GM12864 (cell line): ENCODE measurements at regions not wholly inside any gene's neighbourhood (a gene's known extent, or its start where the extent isn't known, plus 50 kb on each side); places are given as distances from the start of the nearest gene placed in this dataset.

ENCODE experiments used
- DNase-seq: peaks from one replicate; pipeline ENCODE4 v3.0.0-alpha.2; 2011; ENCODE audit warnings: low read depth
- H3K4me3 ChIP-seq: 2 replicates; pipeline ENCODE4 v1.5.1; 2011; ENCODE audit warnings: mild to moderate bottlenecking, low read depth, low read length, control low read depth
- CTCF ChIP-seq: IDR thresholded peaks from 2 replicates; pipeline ENCODE4 v1.5.1; 2011; ENCODE audit warnings: low read depth, mild to moderate bottlenecking, moderate library complexity, low read length, control low read depth, inconsistent platforms; ENCODE audit errors: missing control alignments

GRCh38 chr1:193730017-193730416 lies 543.6 kb upstream of the B3GALT2 start:
- no peak for DNase-seq
- no peak for TF ChIP-seq CTCF

GRCh38 chr1:193729429-193729828 lies 543.0 kb upstream of the B3GALT2 start:
- no peak for DNase-seq

More at GRCh38 chr1:193730017-193730416, 543.6 kb upstream of the B3GALT2 start:
- H3K4me3 ChIP-seq, result no peak overlapping the region

GRCh38 chr1:193727850-193728249 lies 541.4 kb upstream of the B3GALT2 start:
- no peak overlapping the region for H3K4me3 ChIP-seq
- no peak for TF ChIP-seq CTCF
- DNase-seq, result no peak

More at GRCh38 chr1:193729429-193729828, 543.0 kb upstream of the B3GALT2 start:
- no peak for TF ChIP-seq CTCF
- H3K4me3 ChIP-seq, result no peak overlapping the region

GRCh38 chr1:193726722-193727121 lies 540.3 kb upstream of the B3GALT2 start:
- TF ChIP-seq CTCF, result no peak
- no peak for DNase-seq
- H3K4me3 ChIP-seq, result no peak overlapping the region

- no peak for TF ChIP-seq CTCF
- no peak for DNase-seq
- no peak overlapping the region for H3K4me3 ChIP-seq
These were observed 526.0 kb upstream of the B3GALT2 start for GRCh38 chr1:193712392-193712791.

- no peak for DNase-seq
- no peak for TF ChIP-seq CTCF
- no peak overlapping the region for H3K4me3 ChIP-seq
These were observed 523.2 kb upstream of the B3GALT2 start for GRCh38 chr1:193709607-193710006.

GRCh38 chr1:193707271-193708021 lies 521.0 kb upstream of the B3GALT2 start:
- no peak for TF ChIP-seq CTCF

More at GRCh38 chr1:193707271-193708021, 521.0 kb upstream of the B3GALT2 start:
- no peak for DNase-seq
- H3K4me3 ChIP-seq, result no peak overlapping the region
